Pulmonary artery endothelial cell (primary cell): ENCODE measurements at regions not wholly inside any gene's neighbourhood (a gene's known extent, or its start where the extent isn't known, plus 50 kb on each side); places are given as distances from the start of the nearest gene placed in this dataset.
"Not testable (repeated sequence)": the region's sequence is repeated elsewhere in the genome, so short reads cannot be mapped to it uniquely, and the experiment has no call there.

Experiments
- DNase-seq: peaks from one replicate; pipeline ENCODE4 v3.0.0-alpha.2; 2011; ENCODE audit warnings: low read depth, low spot score

- DNase-seq: no peak
Observed at GRCh38 chr2:180319586-180320405, 312.7 kb upstream of the CWC22 start.

GRCh38 chr2:180314086-180314485 is 307.0 kb upstream of the CWC22 start:
- DNase-seq: no peak

- DNase-seq: no peak
Observed at GRCh38 chr2:180312542-180312941, 305.4 kb upstream of the CWC22 start.

GRCh38 chr2:180307096-180307495 is 300.0 kb upstream of the CWC22 start:
- no peak for DNase-seq

GRCh38 chr2:180306346-180306745 is 299.2 kb upstream of the CWC22 start:
- DNase-seq: no peak

- no peak for DNase-seq
Observed at GRCh38 chr2:180291552-180292421, 284.7 kb upstream of the CWC22 start.

GRCh38 chr2:180291060-180291459 is 284.0 kb upstream of the CWC22 start:
- DNase-seq: no peak

GRCh38 chr2:180289627-180290026 is 282.5 kb upstream of the CWC22 start:
- no peak for DNase-seq

GRCh38 chr2:180279581-180279980 is 272.5 kb upstream of the CWC22 start:
- DNase-seq: no peak

GRCh38 chr2:180276733-180277132 is 269.6 kb upstream of the CWC22 start:
- no peak for DNase-seq

GRCh38 chr2:180268006-180268405 is 260.9 kb upstream of the CWC22 start:
- no peak for DNase-seq

- no peak for DNase-seq
Observed at GRCh38 chr2:180261976-180262375, 254.9 kb upstream of the CWC22 start.

- DNase-seq: no peak
Observed at GRCh38 chr2:180258579-180258978, 251.5 kb upstream of the CWC22 start.

GRCh38 chr2:180258041-180258537 is 251.0 kb upstream of the CWC22 start:
- DNase-seq: no peak

- no peak for DNase-seq
Observed at GRCh38 chr2:180257247-180257646, 250.2 kb upstream of the CWC22 start.

GRCh38 chr2:180255981-180256380 is 248.9 kb upstream of the CWC22 start:
- DNase-seq: no peak

GRCh38 chr2:180254872-180255271 is 247.8 kb upstream of the CWC22 start:
- DNase-seq: no peak

GRCh38 chr2:180247658-180248057 is 240.6 kb upstream of the CWC22 start:
- no peak for DNase-seq

- no peak for DNase-seq
Observed at GRCh38 chr2:180246268-180246667, 239.2 kb upstream of the CWC22 start.

GRCh38 chr2:180240774-180241173 is 233.7 kb upstream of the CWC22 start:
- no peak for DNase-seq

- DNase-seq: no peak
Observed at GRCh38 chr2:180238729-180239128, 231.6 kb upstream of the CWC22 start.

GRCh38 chr2:180236061-180236460 is 229.0 kb upstream of the CWC22 start:
- DNase-seq: not testable (repeated sequence)
